Activated CD4-positive, alpha-beta T cell treated with anti-CD3 and anti-CD28 coated beads, Interleukin-2, amount 10 ng/mL, durations not matched to agents 7 days and 5 days (primary cell): ENCODE measurements at regions not wholly inside any gene's neighbourhood (a gene's known extent, or its start where the extent isn't known, plus 50 kb on each side); places are given as distances from the start of the nearest gene placed in this dataset.

Experiments
- CTCF ChIA-PET: fragments of 350-600 bp; sonication (Branson Sonifier 250); formaldehyde crosslinking; loops from one replicate; lab custom pipeline; 2021; ENCODE audit warnings: antibody characterized with exemption; lab: Charles Lee
- POLR2A ChIA-PET: fragments of 350-600 bp; sonication (Branson Sonifier 250); formaldehyde crosslinking; loops from one replicate; lab custom pipeline; 2021; ENCODE audit warnings: antibody characterized with exemption; lab: Charles Lee
- DNase-seq: peaks from one replicate; pipeline ENCODE4 v3.0.0-alpha.2; 2020
- H3K27ac Mint-ChIP-seq: one replicate; pipeline ENCODE4 v1.8.0; 2021; ENCODE audit warnings: mild to moderate bottlenecking, moderate library complexity, mixed read lengths
- H3K27me3 Mint-ChIP-seq: one replicate; pipeline ENCODE4 v1.8.0; 2021; ENCODE audit warnings: mixed read lengths
- H3K36me3 Mint-ChIP-seq: one replicate; pipeline ENCODE4 v1.8.0; 2021; ENCODE audit warnings: low read depth, mixed read lengths
- H3K4me1 Mint-ChIP-seq: one replicate; pipeline ENCODE4 v1.8.0; 2021; ENCODE audit warnings: mixed read lengths
- H3K4me3 Mint-ChIP-seq: one replicate; pipeline ENCODE4 v1.8.0; 2021; ENCODE audit warnings: mild to moderate bottlenecking, moderate library complexity, mixed read lengths
- H3K9me3 Mint-ChIP-seq: one replicate; pipeline ENCODE4 v1.8.0; 2021; ENCODE audit warnings: mixed read lengths

GRCh38 chr2:64841461-64841860 is 147.7 kb upstream of the SLC1A4 start:
- Mint-ChIP-seq H3K27ac (no peak overlapping the region), H3K4me1 (peaks cover 14% of the 10 kb centered on the region), H3K36me3 (no peaks in the 10 kb centered on the region), H3K4me3 (no peak overlapping the region), H3K9me3 (no peaks in the 10 kb centered on the region), H3K27me3 (peaks cover 5% of the 10 kb centered on the region)
- DNase-seq: no peak
- CTCF ChIA-PET: interaction anchor here (0.6 to 2.4 kb wide), 7 partner anchors 9 to 962 kb away, joined by 3 to 12 read pairs (median 4); no protein-coding TSS in a partner anchor
- POLR2A ChIA-PET: no interaction called here

DNA sequence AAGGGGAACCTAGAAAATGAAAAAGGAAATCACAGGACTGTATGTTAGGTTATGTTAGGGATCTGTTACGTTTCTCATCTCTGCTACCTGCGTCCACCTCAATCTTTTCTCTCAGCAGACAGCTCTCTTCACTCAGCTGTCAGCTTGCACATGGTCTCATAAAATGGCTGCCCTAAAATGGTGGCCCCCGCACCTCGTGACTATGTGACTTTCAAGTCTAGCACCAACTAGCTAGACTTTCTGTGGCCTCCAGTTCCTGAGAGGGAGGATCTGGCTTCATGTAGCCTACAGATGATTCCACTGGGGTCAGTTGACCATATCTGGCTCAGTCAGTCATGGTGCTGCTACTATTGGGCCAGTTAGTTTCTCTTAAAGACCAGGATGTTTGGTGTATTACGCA is 147.2 kb upstream of the SLC1A4 start:
- Mint-ChIP-seq H3K27ac (no peak overlapping the region), H3K9me3 (no peaks in the 10 kb centered on the region), H3K27me3 (peaks cover 5% of the 10 kb centered on the region), H3K4me3 (no peak overlapping the region), H3K4me1 (peaks cover 14% of the 10 kb centered on the region), H3K36me3 (no peaks in the 10 kb centered on the region)
- no peak for DNase-seq
- ChIA-PET POLR2A (no interaction called here), CTCF (interaction anchor here (0.6 to 2.4 kb wide), 7 partner anchors 9 to 963 kb away, joined by 3 to 12 read pairs (median 4); no protein-coding TSS in a partner anchor)

DNA sequence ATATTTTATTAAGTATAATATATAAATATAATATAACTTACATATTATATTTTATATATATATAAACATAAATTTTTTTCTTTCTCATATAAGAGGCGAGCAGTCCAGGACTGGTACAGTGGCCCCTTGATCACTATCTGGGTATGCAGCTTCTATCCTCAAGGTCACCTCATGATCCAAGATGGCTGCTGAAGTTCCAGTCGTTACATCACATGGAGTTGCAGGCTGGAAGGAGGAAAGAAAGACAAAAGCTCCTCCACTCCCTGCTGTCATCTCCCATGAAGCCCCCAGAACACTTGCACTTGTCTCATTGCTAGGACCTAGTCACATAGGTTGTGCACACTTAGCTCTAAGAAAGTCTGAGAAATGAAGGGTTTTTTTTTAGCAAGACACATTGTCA is 145.1 kb upstream of the SLC1A4 start:
- Mint-ChIP-seq H3K27ac (no peak overlapping the region), H3K4me3 (no peak overlapping the region), H3K9me3 (no peaks in the 10 kb centered on the region), H3K27me3 (peaks cover 5% of the 10 kb centered on the region), H3K4me1 (peaks cover 14% of the 10 kb centered on the region), H3K36me3 (no peaks in the 10 kb centered on the region)
- DNase-seq: no peak
- CTCF ChIA-PET: interaction anchor here (0.7 to 1.0 kb wide), 2 partner anchors 238 to 320 kb away, joined by 3 to 4 read pairs; partner anchors contain the start of gene AFTPH
- POLR2A ChIA-PET: no interaction called here

DNA sequence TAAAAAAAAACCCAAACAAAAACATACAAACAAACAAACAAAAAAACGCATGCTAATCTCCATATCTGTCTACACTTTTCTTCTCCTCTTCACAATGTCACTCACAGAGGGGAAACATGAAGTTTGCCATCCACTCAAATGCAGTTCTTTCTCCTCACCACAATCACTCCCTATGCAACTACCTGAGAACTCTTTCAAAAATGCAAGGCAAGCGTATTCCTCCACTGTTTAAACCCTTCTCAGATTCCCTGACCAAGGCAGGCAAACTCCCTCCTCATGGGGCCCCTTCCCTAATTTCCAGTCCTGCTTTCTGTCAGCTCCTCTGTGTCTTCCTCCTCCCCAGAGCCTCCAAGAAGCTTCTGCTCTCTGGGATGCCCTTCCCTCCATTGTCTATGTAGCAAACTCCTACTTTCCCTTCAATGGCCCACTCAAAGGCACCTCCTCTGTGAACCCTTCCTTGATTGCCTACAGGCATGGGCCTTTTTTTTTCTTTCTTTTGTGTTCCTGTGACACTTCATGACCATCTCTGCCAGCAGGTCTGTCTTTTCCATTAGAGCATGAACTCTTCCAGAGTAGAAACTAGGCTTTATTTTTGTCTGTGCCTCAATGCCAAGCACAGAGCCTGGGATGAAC is 143.8 kb upstream of the SLC1A4 start:
- Mint-ChIP-seq H3K9me3 (no peaks in the 10 kb centered on the region), H3K4me1 (peaks cover 10% of the 10 kb centered on the region), H3K27ac (no peak overlapping the region), H3K4me3 (no peak overlapping the region), H3K27me3 (peaks cover 5% of the 10 kb centered on the region), H3K36me3 (no peaks in the 10 kb centered on the region)
- ChIA-PET CTCF (interaction anchor here (0.9 to 1.4 kb wide), 2 partner anchors 14 to 192 kb away, joined by 3 to 7 read pairs; partner anchors contain the start of gene SERTAD2), POLR2A (no interaction called here)
- DNase-seq: no peak

- ChIA-PET CTCF (interaction anchor here (1.4 kb wide), 1 partner anchor 15 kb away, joined by 7 read pairs; no protein-coding TSS in a partner anchor), POLR2A (no interaction called here)
- DNase-seq: no peak
Measured at GRCh38 chr2:64846177-64846576, 143.0 kb upstream of the SLC1A4 start.

GRCh38 chr2:64847930-64848329 is 141.3 kb upstream of the SLC1A4 start:
- POLR2A ChIA-PET: no interaction called here

More at GRCh38 chr2:64846177-64846576, 143.0 kb upstream of the SLC1A4 start:
- Mint-ChIP-seq H3K27me3 (peaks cover 5% of the 10 kb centered on the region), H3K36me3 (no peaks in the 10 kb centered on the region), H3K4me3 (no peak overlapping the region), H3K9me3 (no peaks in the 10 kb centered on the region), H3K4me1 (peaks cover 7% of the 10 kb centered on the region), H3K27ac (no peak overlapping the region)

DNA sequence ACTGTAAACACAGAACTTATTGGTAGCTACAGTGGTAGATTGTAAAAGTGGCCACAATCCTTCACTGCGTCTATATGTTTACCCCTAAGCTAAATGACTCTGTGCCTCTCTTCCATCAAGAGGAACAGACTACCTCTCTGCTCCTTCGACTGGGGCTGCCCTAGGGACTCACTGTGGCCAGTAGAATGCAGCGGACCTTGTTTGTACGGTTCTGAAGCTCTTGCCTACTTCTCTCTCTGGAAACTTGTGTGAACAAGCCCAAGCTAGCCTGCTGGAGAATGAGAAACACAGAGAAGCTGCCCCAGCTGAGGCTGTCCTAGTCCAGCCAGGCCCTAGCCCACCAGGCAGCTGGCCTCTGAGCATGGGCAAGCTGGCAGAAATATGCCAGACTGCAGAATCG is 140.8 kb upstream of the SLC1A4 start:
- ChIA-PET POLR2A (no interaction called here), CTCF (interaction anchor here (0.6 to 2.4 kb wide), 10 partner anchors 9 to 942 kb away, joined by 3 to 12 read pairs (median 4); partner anchors contain the start of gene SERTAD2)
- Mint-ChIP-seq H3K4me3 (no peak overlapping the region), H3K4me1 (peaks cover 4% of the 10 kb centered on the region), H3K36me3 (no peaks in the 10 kb centered on the region), H3K27me3 (peaks cover 5% of the 10 kb centered on the region), H3K27ac (no peak overlapping the region), H3K9me3 (no peaks in the 10 kb centered on the region)
- no peak for DNase-seq

More at GRCh38 chr2:64847930-64848329, 141.3 kb upstream of the SLC1A4 start:
- H3K36me3 Mint-ChIP-seq: no peaks in the 10 kb centered on the region
- no peak overlapping the region for H3K4me3 Mint-ChIP-seq
- CTCF ChIA-PET: interaction anchor here (0.7 to 2.4 kb wide), 7 partner anchors 10 to 204 kb away, joined by 3 to 12 read pairs (median 4); partner anchors contain the start of gene SERTAD2
- peaks cover under 1% of the 10 kb centered on the region for H3K4me1 Mint-ChIP-seq
- peaks cover 5% of the 10 kb centered on the region for H3K27me3 Mint-ChIP-seq
- H3K27ac Mint-ChIP-seq: no peak overlapping the region
- no peak for DNase-seq
- H3K9me3 Mint-ChIP-seq: no peaks in the 10 kb centered on the region

DNA sequence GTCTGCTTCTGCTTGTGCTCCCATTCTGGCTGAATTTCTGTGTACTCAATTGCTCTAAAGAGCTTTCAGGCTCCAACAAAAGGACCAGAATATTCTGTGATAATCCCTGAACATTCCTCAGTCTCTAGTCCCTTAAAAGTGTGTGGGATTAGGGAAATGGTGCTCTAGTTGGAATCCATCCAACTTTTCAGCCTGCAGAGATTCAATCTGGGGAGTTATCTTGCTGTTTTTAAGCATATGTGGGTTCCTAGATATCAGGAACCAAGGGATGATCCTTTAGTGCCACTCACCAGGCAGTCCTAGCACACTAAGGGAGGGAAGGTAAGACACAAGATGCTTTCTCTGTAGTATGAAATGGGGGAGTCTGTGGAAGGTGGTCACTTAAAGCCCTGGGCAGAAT is 140.3 kb upstream of the SLC1A4 start:
- Mint-ChIP-seq H3K27me3 (peaks cover 5% of the 10 kb centered on the region), H3K9me3 (no peaks in the 10 kb centered on the region), H3K4me3 (no peak overlapping the region), H3K27ac (no peak overlapping the region), H3K36me3 (no peaks in the 10 kb centered on the region), H3K4me1 (peaks cover 8% of the 10 kb centered on the region)
- CTCF ChIA-PET: interaction anchor here (0.6 to 2.4 kb wide), 8 partner anchors 9 to 942 kb away, joined by 3 to 12 read pairs (median 4); partner anchors contain the start of gene SERTAD2
- no peak for DNase-seq
- POLR2A ChIA-PET: no interaction called here

DNA sequence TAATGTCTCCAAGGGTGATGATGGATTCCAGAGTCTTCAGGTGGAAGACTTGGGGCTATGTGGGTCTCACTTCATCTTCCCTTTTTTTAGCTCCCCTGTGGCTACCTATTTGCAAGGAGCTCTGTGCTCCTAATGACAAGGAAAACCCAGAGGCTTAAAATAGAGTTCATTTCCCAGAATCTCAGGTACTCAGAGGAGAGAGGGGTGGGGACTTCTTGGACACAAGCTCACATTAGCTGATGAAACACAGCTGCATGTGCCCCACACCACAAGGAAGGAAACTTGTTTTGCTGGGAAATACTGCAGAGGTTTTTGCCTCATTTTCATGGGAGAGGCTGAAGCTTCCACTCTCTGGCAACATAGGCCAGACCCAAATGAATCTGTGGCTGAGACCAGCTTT is 138.6 kb upstream of the SLC1A4 start:
- Mint-ChIP-seq H3K4me1 (peaks cover 18% of the 10 kb centered on the region), H3K9me3 (no peaks in the 10 kb centered on the region), H3K27me3 (no peaks in the 10 kb centered on the region), H3K36me3 (no peaks in the 10 kb centered on the region), H3K4me3 (no peak overlapping the region), H3K27ac (no peak overlapping the region)
- no peak for DNase-seq
- POLR2A ChIA-PET: interaction anchor here (0.6 kb wide), 1 partner anchor 89 kb away, joined by 4 read pairs; no protein-coding TSS in a partner anchor
- CTCF ChIA-PET: interaction anchor here (1.0 to 3.1 kb wide), 6 partner anchors 9 to 35 kb away, joined by 3 to 11 read pairs (median 8); no protein-coding TSS in a partner anchor

DNA sequence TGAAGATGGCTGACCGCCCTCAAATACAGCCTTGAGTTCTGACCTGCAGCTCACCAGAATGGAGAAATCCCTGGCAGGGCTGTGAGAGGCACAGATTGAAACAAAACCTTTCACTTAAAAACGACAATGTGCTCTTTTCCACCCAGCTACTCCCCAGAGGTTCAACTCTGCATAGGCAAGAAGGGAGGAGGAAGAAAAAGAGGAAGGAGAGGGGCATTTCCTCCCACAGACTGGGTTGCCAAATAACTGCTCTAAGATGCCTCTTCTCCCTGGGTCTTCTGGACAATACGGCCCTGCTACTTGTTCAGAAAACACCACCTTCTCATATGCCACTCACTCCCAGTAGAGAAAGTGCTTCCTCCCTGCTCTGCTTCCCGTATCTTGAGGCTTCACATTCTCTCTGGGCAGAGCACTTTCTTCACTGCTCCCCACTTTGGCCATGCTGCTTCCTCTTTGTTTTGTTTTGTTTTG is 136.4 kb upstream of the SLC1A4 start:
- Mint-ChIP-seq H3K4me3 (no peak overlapping the region), H3K9me3 (no peaks in the 10 kb centered on the region), H3K36me3 (no peaks in the 10 kb centered on the region), H3K27me3 (peaks cover 2% of the 10 kb centered on the region), H3K27ac (no peak overlapping the region), H3K4me1 (peaks cover 18% of the 10 kb centered on the region)
- POLR2A ChIA-PET: no interaction called here
- no peak for DNase-seq
- CTCF ChIA-PET: interaction anchor here (0.9 to 3.1 kb wide), 4 partner anchors 12 to 21 kb away, joined by 3 to 10 read pairs (median 6); no protein-coding TSS in a partner anchor

DNA sequence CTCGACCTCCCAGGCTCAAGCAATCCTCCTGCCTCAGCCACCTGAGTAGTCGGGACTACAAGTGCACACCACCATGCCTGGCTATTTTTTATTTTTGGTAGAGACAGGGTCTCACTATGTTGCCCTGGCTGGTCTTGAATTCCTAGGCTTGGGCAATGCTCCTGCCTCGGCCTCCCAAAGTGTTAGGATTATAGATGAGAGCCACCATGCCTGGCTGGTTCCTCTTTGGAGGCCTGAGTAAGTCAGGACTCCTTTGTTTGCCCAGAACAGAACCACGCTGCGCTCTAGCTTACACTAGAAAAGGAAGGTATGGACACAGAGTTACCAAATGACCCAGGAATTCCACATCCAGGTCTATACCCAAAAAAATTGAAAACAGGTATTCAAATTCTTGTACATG is 135.9 kb upstream of the SLC1A4 start:
- peaks cover 2% of the 10 kb centered on the region for H3K27me3 Mint-ChIP-seq
- CTCF ChIA-PET: no interaction called here

GRCh38 chr2:64853894-64854293 is 135.3 kb upstream of the SLC1A4 start:
- no peaks in the 10 kb centered on the region for H3K36me3 Mint-ChIP-seq

More for the DNA sequence above, 135.9 kb upstream of the SLC1A4 start:
- Mint-ChIP-seq H3K27ac (no peak overlapping the region), H3K36me3 (no peaks in the 10 kb centered on the region), H3K4me1 (peaks cover 18% of the 10 kb centered on the region), H3K4me3 (no peak overlapping the region), H3K9me3 (no peaks in the 10 kb centered on the region)
- DNase-seq: no peak
- POLR2A ChIA-PET: no interaction called here

GRCh38 chr2:64854773-64855237 is 134.4 kb upstream of the SLC1A4 start:
- CTCF ChIA-PET: interaction anchor here (0.8 kb wide), 1 partner anchor 13 kb away, joined by 4 read pairs; no protein-coding TSS in a partner anchor
- Mint-ChIP-seq H3K36me3 (no peaks in the 10 kb centered on the region), H3K4me1 (peaks cover 21% of the 10 kb centered on the region), H3K9me3 (no peaks in the 10 kb centered on the region), H3K27me3 (peaks cover 6% of the 10 kb centered on the region), H3K4me3 (no peak overlapping the region), H3K27ac (no peak overlapping the region)
- no peak for DNase-seq
- POLR2A ChIA-PET: no interaction called here

More at GRCh38 chr2:64853894-64854293, 135.3 kb upstream of the SLC1A4 start:
- no peaks in the 10 kb centered on the region for H3K9me3 Mint-ChIP-seq
- H3K4me3 Mint-ChIP-seq: no peak overlapping the region
- H3K27ac Mint-ChIP-seq: no peak overlapping the region
- ChIA-PET CTCF (interaction anchor here (0.8 kb wide), 1 partner anchor 12 kb away, joined by 4 read pairs; no protein-coding TSS in a partner anchor), POLR2A (no interaction called here)
- no peak for DNase-seq
- H3K4me1 Mint-ChIP-seq: peaks cover 19% of the 10 kb centered on the region
- peaks cover 3% of the 10 kb centered on the region for H3K27me3 Mint-ChIP-seq
